Neural crest cell (in vitro differentiated cells): ENCODE measurements at regions not wholly inside any gene's neighbourhood (a gene's known extent, or its start where the extent isn't known, plus 50 kb on each side); places are given as distances from the start of the nearest gene placed in this dataset.

Experiments used
- DNase-seq: peaks from one replicate; pipeline ENCODE4 v3.0.0; 2021; ENCODE audit warnings: low read depth, mixed read lengths, low spot score
- H3K27ac Mint-ChIP-seq: one replicate; pipeline ENCODE4 v1.8.0; 2021; ENCODE audit warnings: mild to moderate bottlenecking, mixed read lengths; ENCODE audit not compliant: unreplicated experiment
- H3K27me3 Mint-ChIP-seq: 2 replicates; pipeline ENCODE4 v1.8.0; 2021; ENCODE audit warnings: low read depth, mild to moderate bottlenecking, mixed read lengths
- H3K36me3 Mint-ChIP-seq: 2 replicates; pipeline ENCODE4 v1.8.0; 2021; ENCODE audit warnings: low read depth, mild to moderate bottlenecking, mixed read lengths
- H3K4me1 Mint-ChIP-seq: 2 replicates; pipeline ENCODE4 v1.8.0; 2021; ENCODE audit warnings: mixed read lengths
- H3K4me3 Mint-ChIP-seq: one replicate; pipeline ENCODE4 v1.8.0; 2021; ENCODE audit warnings: mild to moderate bottlenecking, mixed read lengths
- H3K9me3 Mint-ChIP-seq: 2 replicates; pipeline ENCODE4 v1.8.0; 2021; ENCODE audit warnings: mixed read lengths
- CTCF ChIP-seq: fragments of 200-600 bp; sonication (generic); conservative IDR thresholded peaks from 2 replicates; pipeline ENCODE4 v1.5.0; 2021; ENCODE audit warnings: antibody characterized with exemption, mild to moderate bottlenecking

- Mint-ChIP-seq H3K36me3 (no peaks in the 10 kb centered on the region), H3K27ac (peak overlapping the region; percentile 58), H3K9me3 (no peaks in the 10 kb centered on the region), H3K4me1 (peaks cover 4% of the 10 kb centered on the region), H3K27me3 (no peaks in the 10 kb centered on the region), H3K4me3 (no peak overlapping the region)
- no peak for DNase-seq
- no peak for TF ChIP-seq CTCF
Observed at GRCh38 chr10:78388331-78389050, 354.8 kb downstream of the RPS24 start.

- H3K4me1 Mint-ChIP-seq = peaks cover 4% of the 10 kb centered on the region
Observed at GRCh38 chr10:78389419-78389818, 355.8 kb downstream of the RPS24 start.

GRCh38 chr10:78390051-78390450, 356.4 kb downstream of the RPS24 start:
- no peaks in the 10 kb centered on the region for H3K9me3 Mint-ChIP-seq
- H3K27ac Mint-ChIP-seq = no peak overlapping the region
- H3K4me1 Mint-ChIP-seq = peaks cover 4% of the 10 kb centered on the region
- DNase-seq = no peak
- TF ChIP-seq CTCF = no peak
- no peaks in the 10 kb centered on the region for H3K27me3 Mint-ChIP-seq
- H3K4me3 Mint-ChIP-seq = no peak overlapping the region
- no peaks in the 10 kb centered on the region for H3K36me3 Mint-ChIP-seq

More at GRCh38 chr10:78389419-78389818, 355.8 kb downstream of the RPS24 start:
- no peak overlapping the region for H3K4me3 Mint-ChIP-seq
- no peaks in the 10 kb centered on the region for H3K36me3 Mint-ChIP-seq
- H3K27me3 Mint-ChIP-seq = no peaks in the 10 kb centered on the region
- no peaks in the 10 kb centered on the region for H3K9me3 Mint-ChIP-seq
- DNase-seq = no peak
- H3K27ac Mint-ChIP-seq = no peak overlapping the region
- no peak for TF ChIP-seq CTCF

- TF ChIP-seq CTCF = no peak
- Mint-ChIP-seq H3K4me1 (peaks cover 4% of the 10 kb centered on the region), H3K27me3 (no peaks in the 10 kb centered on the region), H3K4me3 (no peak overlapping the region), H3K9me3 (no peaks in the 10 kb centered on the region), H3K36me3 (no peaks in the 10 kb centered on the region), H3K27ac (no peak overlapping the region)
- DNase-seq = no peak
Observed at GRCh38 chr10:78390817-78391216, 357.2 kb downstream of the RPS24 start.

- peaks cover 2% of the 10 kb centered on the region for H3K4me1 Mint-ChIP-seq
- H3K4me3 Mint-ChIP-seq = no peak overlapping the region
- H3K9me3 Mint-ChIP-seq = no peaks in the 10 kb centered on the region
- no peak for TF ChIP-seq CTCF
- H3K27me3 Mint-ChIP-seq = no peaks in the 10 kb centered on the region
- H3K27ac Mint-ChIP-seq = no peak overlapping the region
- DNase-seq = no peak
- no peaks in the 10 kb centered on the region for H3K36me3 Mint-ChIP-seq
Observed at GRCh38 chr10:78391585-78391984, 357.9 kb downstream of the RPS24 start.
